Calu3 (cell line): ENCODE measurements at regions not wholly inside any gene's neighbourhood (a gene's known extent, or its start where the extent isn't known, plus 50 kb on each side); places are given as distances from the start of the nearest gene placed in this dataset.

ENCODE experiments used
- BruUV-seq: library from RNA; stranded (reverse); fragments of 400-500 nt; replicated peaks from 2 replicates; lab custom pipeline; 2021; lab: Mats Ljungman, UMichigan
- CTCF ChIA-PET: fragments of 300-600 bp; sonication (Branson Sonifier 250); formaldehyde crosslinking; loops from one replicate; lab custom pipeline; 2022; ENCODE audit warnings: antibody characterized with exemption; lab: Charles Lee
- DNase-seq: peaks from one replicate; pipeline ENCODE4 v3.0.0; 2022
- H3K27ac Mint-ChIP-seq: one replicate; pipeline ENCODE4 v1.8.0; 2022; ENCODE audit warnings: mixed read lengths; ENCODE audit not compliant: unreplicated experiment
- H3K27me3 Mint-ChIP-seq: one replicate; pipeline ENCODE4 v1.8.0; 2022; ENCODE audit warnings: mixed read lengths; ENCODE audit not compliant: unreplicated experiment
- H3K36me3 Mint-ChIP-seq: one replicate; pipeline ENCODE4 v1.8.0; 2022; ENCODE audit warnings: mild to moderate bottlenecking, moderate library complexity, mixed read lengths; ENCODE audit not compliant: insufficient read depth, unreplicated experiment
- H3K4me1 Mint-ChIP-seq: one replicate; pipeline ENCODE4 v1.8.0; 2022; ENCODE audit warnings: mild to moderate bottlenecking, low read depth, mixed read lengths; ENCODE audit not compliant: unreplicated experiment
- H3K4me3 Mint-ChIP-seq: one replicate; pipeline ENCODE4 v1.8.0; 2022; ENCODE audit warnings: mild to moderate bottlenecking, low read depth, moderate library complexity, mixed read lengths; ENCODE audit not compliant: unreplicated experiment
- H3K9me3 Mint-ChIP-seq: one replicate; pipeline ENCODE4 v1.8.0; 2022; ENCODE audit warnings: low read depth, mixed read lengths; ENCODE audit not compliant: unreplicated experiment
- CTCF ChIP-seq: fragments of 200-600 bp; IDR thresholded peaks from one replicate; pipeline ENCODE4 v1.8.0; 2022; ENCODE audit warnings: antibody characterized with exemption; ENCODE audit not compliant: unreplicated experiment
- intact Hi-C: fragments of 100-400 bp; cut with micrococcal nuclease; formaldehyde crosslinking; loops from one replicate; pipeline ENCODE4 v1.10.0; 2022; ENCODE audit not compliant: unreplicated experiment

- no peak overlapping the region for H3K4me3 Mint-ChIP-seq
- no peak for TF ChIP-seq CTCF
- H3K27ac Mint-ChIP-seq: no peak overlapping the region
- intact Hi-C loops: loop anchor here (10.0 kb wide), 1 partner anchor 96 kb away; the partner anchor contains the start of gene KIF5B
- DNase-seq: no peak
- H3K36me3 Mint-ChIP-seq: peaks cover 8% of the 10 kb centered on the region
- no TSS peak for BruUV-seq
- H3K9me3 Mint-ChIP-seq: no peaks in the 10 kb centered on the region
- CTCF ChIA-PET: interaction anchor here (0.7 kb wide), 1 partner anchor 10 kb away, joined by 5 read pairs; no protein-coding TSS in a partner anchor
- H3K4me1 Mint-ChIP-seq: peaks cover 20% of the 10 kb centered on the region
- H3K27me3 Mint-ChIP-seq: no peaks in the 10 kb centered on the region
Measured at GRCh38 chr10:32150532-32151101, 94.4 kb upstream of the KIF5B start.

DNA sequence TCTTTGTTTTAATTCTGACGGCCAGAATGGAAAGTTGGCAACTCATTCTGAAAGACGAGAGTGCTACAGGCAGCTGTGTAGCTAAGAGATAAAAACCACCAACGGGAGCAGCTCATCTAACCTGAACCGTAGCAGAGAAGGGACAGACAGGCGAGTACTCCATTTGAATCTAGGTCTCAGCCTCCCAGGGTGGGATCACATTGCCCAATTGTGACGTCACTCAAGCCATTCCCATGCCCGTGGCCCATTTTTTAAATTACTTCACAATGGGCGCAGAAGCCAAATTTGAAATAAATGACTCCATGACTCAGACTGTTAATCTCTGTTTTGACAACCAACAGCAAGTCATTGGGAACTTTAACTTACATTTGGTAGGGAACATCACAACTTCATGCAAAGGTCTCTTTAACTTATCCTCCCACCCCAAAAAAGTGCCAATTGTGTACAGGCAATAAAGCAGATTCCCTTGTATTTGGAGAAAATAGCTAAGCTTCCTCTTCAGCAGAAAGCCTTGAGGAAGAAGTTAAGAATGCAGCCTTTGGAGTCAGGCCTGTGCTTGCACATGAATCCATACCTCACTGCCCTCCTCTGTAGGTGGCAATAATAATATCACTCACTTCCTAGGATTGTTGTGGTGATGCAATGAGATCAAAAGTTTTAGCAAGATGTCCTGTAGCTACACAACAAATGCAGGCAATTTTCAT, 93.2 kb upstream of the KIF5B start:
- no peak overlapping the region for H3K27ac Mint-ChIP-seq
- no peak overlapping the region for H3K4me3 Mint-ChIP-seq
- no peaks in the 10 kb centered on the region for H3K9me3 Mint-ChIP-seq
- no TSS peak for BruUV-seq
- H3K4me1 Mint-ChIP-seq: peaks cover 11% of the 10 kb centered on the region
- no peak for DNase-seq
- H3K36me3 Mint-ChIP-seq: no peaks in the 10 kb centered on the region
- CTCF ChIA-PET: no interaction called here
- intact Hi-C loops: loop anchor here (10.0 kb wide), 1 partner anchor 55 kb away; no protein-coding TSS in a partner anchor
- H3K27me3 Mint-ChIP-seq: no peaks in the 10 kb centered on the region
- no peak for TF ChIP-seq CTCF

DNA sequence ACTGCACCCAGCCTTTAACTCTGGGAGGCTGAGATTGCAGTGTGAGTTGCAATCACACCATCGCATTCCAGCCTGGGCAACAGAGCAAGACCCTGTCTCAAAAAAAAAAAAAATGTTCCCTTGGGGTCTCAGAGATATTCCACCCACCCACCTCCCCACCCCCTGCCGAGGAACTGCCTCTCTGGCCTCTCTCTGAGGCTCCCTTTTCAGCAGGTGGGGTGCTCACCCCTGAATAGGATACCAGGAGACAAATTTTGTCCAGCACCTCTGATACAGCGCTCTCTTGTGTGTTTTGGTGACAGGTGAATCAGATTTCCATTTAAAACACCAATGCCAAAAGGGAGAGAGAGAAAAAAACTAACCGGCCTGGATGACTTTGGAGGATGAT, 92.6 kb upstream of the KIF5B start:
- Mint-ChIP-seq H3K9me3 (no peaks in the 10 kb centered on the region), H3K36me3 (no peaks in the 10 kb centered on the region), H3K4me1 (peaks cover 11% of the 10 kb centered on the region), H3K27me3 (no peaks in the 10 kb centered on the region), H3K4me3 (no peak overlapping the region), H3K27ac (no peak overlapping the region)
- intact Hi-C loops: loop anchor here (10.0 kb wide), 1 partner anchor 56 kb away; no protein-coding TSS in a partner anchor
- TF ChIP-seq CTCF: no peak
- CTCF ChIA-PET: no interaction called here
- BruUV-seq: no TSS peak
- no peak for DNase-seq

DNA sequence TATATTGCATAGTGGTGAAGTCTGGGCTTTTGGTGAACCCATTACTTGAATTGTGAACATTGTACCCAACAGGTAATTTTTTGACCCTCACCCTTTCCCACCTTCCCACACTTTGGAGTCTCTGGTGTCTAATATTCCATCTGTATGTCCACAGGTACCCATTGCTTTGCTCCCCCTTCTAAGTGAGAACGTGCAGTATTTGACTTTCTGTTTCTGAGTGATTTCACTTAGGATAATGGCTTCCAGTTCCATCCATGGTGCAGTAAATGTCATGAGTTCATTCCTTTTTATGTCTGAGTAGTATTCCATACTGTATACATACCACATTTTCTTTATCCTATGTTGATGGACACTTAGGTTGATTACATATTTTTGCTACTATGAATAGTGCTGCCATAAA, 91.5 kb upstream of the KIF5B start:
- TF ChIP-seq CTCF: no peak
- Mint-ChIP-seq H3K27ac (no peak overlapping the region), H3K9me3 (no peaks in the 10 kb centered on the region), H3K27me3 (no peaks in the 10 kb centered on the region), H3K4me1 (peaks cover 11% of the 10 kb centered on the region), H3K4me3 (no peak overlapping the region), H3K36me3 (no peaks in the 10 kb centered on the region)
- intact Hi-C loops: loop anchor here (10.0 kb wide), 1 partner anchor 57 kb away; no protein-coding TSS in a partner anchor
- CTCF ChIA-PET: interaction anchor here (0.7 kb wide), 1 partner anchor 932 kb away, joined by 6 read pairs; no protein-coding TSS in a partner anchor
- no TSS peak for BruUV-seq
- no peak for DNase-seq
